IMR-90 (cell line): ENCODE measurements at regions not wholly inside any gene's neighbourhood (a gene's known extent, or its start where the extent isn't known, plus 50 kb on each side); places are given as distances from the start of the nearest gene placed in this dataset.

Experiments
- ATAC-seq: fragments of 200-7000 bp; cut with Tn5 transposase; 2 replicates; pipeline ENCODE4 v1.9.1; 2020; ENCODE audit warnings: low read depth, mild to moderate bottlenecking, moderate library complexity
- BruUV-seq: library from RNA; stranded (reverse); fragments of 400-500 nt; replicated peaks from 2 replicates; lab custom pipeline; 2021; lab: Mats Ljungman, UMichigan
- CTCF ChIA-PET: fragments of 300-600 bp; formaldehyde crosslinking; extraction: SDS; loops from one replicate; lab custom pipeline; 2021; ENCODE audit warnings: antibody characterized with exemption; lab: Yijun Ruan, JAX
- POLR2A ChIA-PET: fragments of 300-600 bp; sonication (Branson Sonifier 250); formaldehyde crosslinking; loops from one replicate; lab custom pipeline; 2022; ENCODE audit warnings: antibody characterized with exemption; ENCODE audit not compliant: unreplicated experiment; lab: Charles Lee
- DNase-seq: peaks from one replicate; pipeline ENCODE4 v3.0.0; 2013
- H2AFZ ChIP-seq: replicated peaks from 2 replicates; pipeline ENCODE3; 2013; ENCODE audit warnings: low read length, mild to moderate bottlenecking; ENCODE audit not compliant: poor library complexity
- H2AK5ac ChIP-seq: 2 replicates; pipeline ENCODE4 v1.6.1; 2013; ENCODE audit warnings: low read depth, low read length, inconsistent platforms
- H2AK9ac ChIP-seq: replicated peaks from 2 replicates; pipeline ENCODE3; 2013; ENCODE audit warnings: mild to moderate bottlenecking, low read depth, low read length, moderate library complexity; ENCODE audit not compliant: poor library complexity
- H2BK120ac ChIP-seq: 2 replicates; pipeline ENCODE4 v1.6.1; 2013; ENCODE audit warnings: low read depth, low read length, inconsistent platforms
- H2BK15ac ChIP-seq: 3 replicates; pipeline ENCODE4 v1.6.1; 2013; ENCODE audit warnings: low read depth, low read length, inconsistent platforms
- H2BK20ac ChIP-seq: 2 replicates; pipeline ENCODE4 v1.6.1; 2013; ENCODE audit warnings: low read depth, mild to moderate bottlenecking, inconsistent platforms, low read length, moderate library complexity
- H2BK5ac ChIP-seq: 2 replicates; pipeline ENCODE4 v1.6.1; 2013; ENCODE audit warnings: mild to moderate bottlenecking, low read depth, low read length, inconsistent platforms; ENCODE audit not compliant: poor library complexity, severe bottlenecking
- H3K14ac ChIP-seq: replicated peaks from 2 replicates; pipeline ENCODE4 v1.6.1; 2013; ENCODE audit warnings: low read depth, low read length, inconsistent platforms
- H3K18ac ChIP-seq: 2 replicates; pipeline ENCODE4 v1.6.1; 2013; ENCODE audit warnings: low read depth, low read length, control low read depth
- H3K23ac ChIP-seq: 2 replicates; pipeline ENCODE4 v1.6.1; 2013; ENCODE audit warnings: low read depth, low read length, inconsistent platforms
- H3K27ac ChIP-seq: 2 replicates; pipeline ENCODE4 v1.5.1; 2013; ENCODE audit warnings: mild to moderate bottlenecking, control low read depth, low read length; ENCODE audit not compliant: insufficient read depth
- H3K27me3 ChIP-seq: 2 replicates; pipeline ENCODE4 v1.6.1; 2013; ENCODE audit warnings: low read length; ENCODE audit not compliant: control insufficient read depth, insufficient read depth
- H3K36me3 ChIP-seq: 2 replicates; pipeline ENCODE4 v1.6.1; 2013; ENCODE audit warnings: low read length, mixed read lengths; ENCODE audit not compliant: control insufficient read depth, insufficient read depth
- H3K4ac ChIP-seq: 2 replicates; pipeline ENCODE4 v1.6.1; 2013; ENCODE audit warnings: low read depth, low read length, inconsistent platforms
- H3K4me1 ChIP-seq: 2 replicates; pipeline ENCODE4 v1.6.1; 2013; ENCODE audit warnings: low read length, mixed read lengths; ENCODE audit not compliant: control insufficient read depth, insufficient read depth
- H3K4me2 ChIP-seq: 2 replicates; pipeline ENCODE4 v1.6.1; 2013; ENCODE audit warnings: low read depth, mild to moderate bottlenecking, control low read depth, low read length, moderate library complexity
- H3K4me3 ChIP-seq: 2 replicates; pipeline ENCODE4 v1.5.1; 2013; ENCODE audit warnings: low read depth, mild to moderate bottlenecking, control low read depth, low read length, moderate library complexity; ENCODE audit not compliant: insufficient read depth
- H3K56ac ChIP-seq: 2 replicates; pipeline ENCODE4 v1.6.1; 2013; ENCODE audit warnings: low read length, inconsistent platforms; ENCODE audit not compliant: insufficient read depth; ENCODE audit errors: extremely low read depth
- H3K79me1 ChIP-seq, 2 experiments: 2 replicates each; pipeline ENCODE4 v1.6.1; 2013; ENCODE audit warnings: low read length in 2 of 2, inconsistent platforms in 1 of 2, low read depth in 1 of 2
- H3K9ac ChIP-seq: 2 replicates; pipeline ENCODE4 v1.6.1; 2013; ENCODE audit warnings: low read depth, low read length, control low read depth
- H3K9me1 ChIP-seq: 2 replicates; pipeline ENCODE4 v1.6.1; 2013; ENCODE audit warnings: low read length, inconsistent platforms; ENCODE audit not compliant: insufficient read depth
- H3K9me3 ChIP-seq: 2 replicates; pipeline ENCODE4 v1.6.1; 2013; ENCODE audit warnings: low read length; ENCODE audit not compliant: control insufficient read depth, insufficient read depth
- H4K20me1 ChIP-seq: 2 replicates; pipeline ENCODE4 v1.6.1; 2013; ENCODE audit warnings: low read length, inconsistent platforms; ENCODE audit not compliant: insufficient read depth
- H4K5ac ChIP-seq: 2 replicates; pipeline ENCODE4 v1.6.1; 2013; ENCODE audit warnings: mild to moderate bottlenecking, low read depth, low read length, control low read depth
- H4K8ac ChIP-seq, 2 experiments: 2 replicates each; pipeline ENCODE4 v1.6.1; 2013; ENCODE audit warnings: low read depth in 2 of 2, low read length in 2 of 2, control low read depth in 1 of 2, inconsistent platforms in 1 of 2
- H4K91ac ChIP-seq: 2 replicates; pipeline ENCODE4 v1.6.1; 2013; ENCODE audit warnings: low read depth, low read length, inconsistent platforms; ENCODE audit not compliant: insufficient read depth
- CEBPB ChIP-seq: IDR thresholded peaks from 2 replicates; pipeline ENCODE4 v1.6.1; 2012; ENCODE audit warnings: low read depth, low read length, improper control_type of control experiment
- FOS ChIP-seq: fragments of 150-350 bp; IDR thresholded peaks from 2 replicates; pipeline ENCODE4 v1.6.1; 2016; ENCODE audit warnings: low read depth, low read length
- MAFK ChIP-seq: IDR thresholded peaks from 2 replicates; pipeline ENCODE4 v1.6.1; 2012; ENCODE audit warnings: low read depth, low read length, improper control_type of control experiment
- MAZ ChIP-seq: IDR thresholded peaks from 2 replicates; pipeline ENCODE4 v1.6.1; 2012; ENCODE audit warnings: low read depth, mild to moderate bottlenecking, low read length, improper control_type of control experiment, moderate library complexity, borderline replicate concordance
- RAD21 ChIP-seq: IDR thresholded peaks from 2 replicates; pipeline ENCODE4 v1.6.1; 2012; ENCODE audit warnings: low read length, improper control_type of control experiment
- SMC3 ChIP-seq: fragments of 150-350 bp; IDR thresholded peaks from 2 replicates; pipeline ENCODE4 v1.6.1; 2016; ENCODE audit warnings: low read depth, mild to moderate bottlenecking, antibody characterized with exemption, low read length, moderate library complexity
- USF2 ChIP-seq: fragments of 150-350 bp; IDR thresholded peaks from 2 replicates; pipeline ENCODE4 v1.6.1; 2017; ENCODE audit warnings: mild to moderate bottlenecking, antibody characterized with exemption, low read length, low read depth
- WGBS, 2 experiments: methylation state at CpG; one replicate each; pipeline versions ENCODE4 v1.1.5 to v1.1.7; 2013; ENCODE audit warnings: missing lambda C conversion rate in 2 of 2; ENCODE audit not compliant: insufficient read length in 1 of 2; ENCODE audit errors: extremely low coverage in 2 of 2; 5-methylcytosine and 5-hydroxymethylcytosine counted together
- dilution Hi-C: fragments of 300-500 bp; cut with HindIII; formaldehyde crosslinking; loops from one replicate; pipeline ENCODE4 v1.14.3; 2018; ENCODE audit warnings: low sequenced_read_pairs; ENCODE audit not compliant: unreplicated experiment
- in situ Hi-C: fragments of 300-500 bp; cut with MboI; formaldehyde crosslinking; loops from 3 replicates; pipeline ENCODE4 v1.14.3; 2019; ENCODE audit warnings: low sequenced_read_pairs, inconsistent platforms, mixed read lengths
- intact Hi-C: fragments of 100-400 bp; cut with micrococcal nuclease; formaldehyde crosslinking; loops from 2 replicates; pipeline ENCODE4 v1.10.0; 2022

DNA sequence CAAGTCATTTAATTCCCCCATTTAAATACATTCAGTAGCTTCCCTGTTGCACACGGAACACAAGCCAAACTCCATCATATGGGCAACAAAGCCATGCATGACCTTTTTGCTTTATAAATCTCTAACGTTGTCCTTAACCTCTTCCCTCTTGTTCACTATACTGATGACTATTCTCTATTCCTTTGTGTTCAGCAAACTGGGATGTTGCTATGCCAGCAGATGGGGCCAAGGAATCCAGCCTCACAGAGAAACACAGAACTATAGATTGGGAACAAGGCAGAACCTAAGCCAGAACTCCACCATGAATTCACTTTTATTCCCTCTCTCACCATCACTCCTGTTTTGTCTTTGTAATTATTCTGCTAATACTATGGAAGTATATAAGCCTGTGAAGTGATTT, 398.4 kb downstream of the TUSC7 start:
- Histone ChIP-seq H3K4me2 (no peak overlapping the region), H3K56ac (no peak overlapping the region), H3K27ac (no peak overlapping the region), H3K14ac (no peak overlapping the region), H3K36me3 (no peaks in the 10 kb centered on the region), H2AK5ac (no peak overlapping the region), H3K27me3 (no peaks in the 10 kb centered on the region), H2BK120ac (no peak overlapping the region; the same call in 1 of the 2 replicates), H3K79me1 (no peaks in the 10 kb centered on the region), H4K8ac (no peak overlapping the region), H4K91ac (no peak overlapping the region), H4K5ac (no peak overlapping the region), H2AK9ac (no peak overlapping the region), H2BK5ac (no peak overlapping the region), H3K9me1 (peaks cover 5% of the 10 kb centered on the region; the same call in 1 of the 2 replicates), H3K4me1 (peaks cover 2% of the 10 kb centered on the region), H3K18ac (no peak overlapping the region), H2BK20ac (no peak overlapping the region; the same call in 1 of the 2 replicates), H3K4me3 (no peak overlapping the region), H2AFZ (no peak overlapping the region), H2BK15ac (no peak overlapping the region), H3K9ac (no peak overlapping the region), H4K20me1 (no peaks in the 10 kb centered on the region), H3K4ac (no peak overlapping the region), H3K23ac (no peak overlapping the region), H3K9me3 (no peaks in the 10 kb centered on the region)
- CTCF ChIA-PET, result no interaction called here
- POLR2A ChIA-PET, result no interaction called here
- TF ChIP-seq FOS (no peak), RAD21 (no peak), SMC3 (no peak), MAFK (no peak), USF2 (no peak), MAZ (no peak), CEBPB (no peak)
- dilution Hi-C loops, result no loop called here
- BruUV-seq, result no TSS peak
- DNase-seq (no peak), ATAC-seq (no peak)
- 50% methylated on average over 1 of the region's 2 CpGs; no CpG with 5 or more reads in 1 of the 2 experiments for WGBS, 2 experiments
- in situ Hi-C loops, result no loop called here
- intact Hi-C loops, result no loop called here
